HG03432 (cell line): ENCODE measurements at regions not wholly inside any gene's neighbourhood (a gene's known extent, or its start where the extent isn't known, plus 50 kb on each side); places are given as distances from the start of the nearest gene placed in this dataset.

Experiments used
- ATAC-seq: cut with Tn5 transposase; IDR thresholded peaks from one replicate; pipeline ENCODE4 v1.9.1; 2021; ENCODE audit warnings: mild to moderate bottlenecking, moderate library complexity; ENCODE audit not compliant: unreplicated experiment

- no peak for ATAC-seq
These were observed 159.1 kb upstream of the GDF10 start for GRCh38 chr10:47140761-47141348.

DNA sequence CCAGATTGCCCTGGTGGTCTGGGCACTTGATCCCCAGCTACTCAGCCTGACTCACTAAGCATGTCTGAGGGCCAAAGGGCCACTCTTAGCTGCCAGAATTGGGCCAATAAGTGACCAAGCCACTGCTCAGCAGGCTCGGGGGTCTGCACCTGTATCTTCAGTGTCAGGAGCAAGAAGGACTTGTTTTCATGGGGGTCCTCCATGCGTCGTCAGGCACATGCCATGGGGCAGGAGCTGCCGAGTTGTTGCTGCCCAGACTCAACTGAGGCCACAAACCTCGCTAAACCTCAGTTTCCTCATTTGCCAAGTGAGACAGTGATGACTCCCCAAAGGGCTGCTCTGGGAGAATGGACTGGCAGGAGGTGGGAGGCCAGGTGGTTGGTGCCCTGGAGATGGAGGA lies 158.6 kb upstream of the GDF10 start:
- ATAC-seq, result no peak

GRCh38 chr10:47143072-47143471 lies 156.9 kb upstream of the GDF10 start:
- ATAC-seq, result no peak

DNA sequence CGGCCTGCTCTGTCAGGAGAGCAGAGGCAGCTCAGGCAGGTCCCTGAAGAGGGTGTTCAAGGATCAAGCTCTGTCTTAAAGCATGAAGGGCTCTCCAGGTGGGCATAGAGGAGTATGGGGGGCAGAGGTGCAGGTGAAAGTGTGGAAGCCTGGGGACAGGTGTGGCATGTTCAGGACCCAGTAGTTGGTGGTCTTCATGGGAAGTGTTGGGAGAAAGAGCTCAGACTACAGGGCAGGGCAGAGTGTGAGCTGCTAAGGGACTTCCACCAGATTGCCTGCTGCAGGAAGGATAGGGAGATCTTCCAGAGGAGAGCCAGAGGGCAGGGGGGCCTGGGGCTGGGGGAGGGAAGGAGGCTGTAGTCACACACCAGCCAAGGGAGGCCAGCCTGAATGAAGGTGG lies 156.5 kb upstream of the GDF10 start:
- no peak for ATAC-seq

DNA sequence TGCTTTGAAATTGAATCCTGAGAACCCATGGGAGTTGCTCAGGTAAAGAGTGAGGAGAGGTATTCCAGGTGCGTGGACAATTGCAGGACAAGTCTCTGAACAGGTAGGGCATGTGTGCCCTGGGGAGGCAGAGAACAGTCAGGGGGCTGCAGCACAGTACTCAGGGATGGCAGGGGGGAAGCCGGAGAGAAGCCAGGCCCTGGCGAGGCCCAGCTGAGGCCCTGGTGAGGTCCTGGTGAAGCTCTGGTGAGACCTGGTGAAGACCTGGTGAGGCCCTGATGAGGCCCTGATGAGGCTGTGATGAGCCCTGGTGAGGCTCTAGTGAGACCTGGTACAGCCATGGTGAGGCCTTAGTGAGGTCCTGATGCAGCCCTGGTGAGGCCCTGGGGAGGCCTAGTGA lies 155.5 kb upstream of the GDF10 start:
- no peak for ATAC-seq

GRCh38 chr10:47145290-47145934 lies 154.6 kb upstream of the GDF10 start:
- ATAC-seq, result no peak

GRCh38 chr10:47146572-47146971 lies 153.4 kb upstream of the GDF10 start:
- no peak for ATAC-seq

DNA sequence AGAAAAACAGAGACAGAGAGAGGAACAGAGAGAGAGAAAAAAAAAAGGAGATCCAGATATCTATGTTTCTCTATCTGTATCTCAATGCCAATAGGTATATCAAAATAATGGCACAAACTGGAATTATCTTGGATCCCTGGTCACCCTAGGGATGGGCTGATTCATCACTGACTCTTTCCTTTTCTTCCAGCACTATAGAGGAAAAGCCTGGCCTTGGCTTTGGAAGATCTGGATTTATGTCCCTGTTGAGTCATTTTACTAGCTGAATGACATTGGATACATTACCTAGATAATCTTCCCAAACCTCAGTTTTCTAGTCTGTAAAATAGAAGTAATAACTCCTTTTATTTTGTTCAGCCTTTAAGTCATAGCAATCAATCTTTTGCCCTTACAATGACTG lies 152.8 kb upstream of the GDF10 start:
- no peak for ATAC-seq

GRCh38 chr10:47150581-47150980 lies 149.4 kb upstream of the GDF10 start:
- no peak for ATAC-seq

DNA sequence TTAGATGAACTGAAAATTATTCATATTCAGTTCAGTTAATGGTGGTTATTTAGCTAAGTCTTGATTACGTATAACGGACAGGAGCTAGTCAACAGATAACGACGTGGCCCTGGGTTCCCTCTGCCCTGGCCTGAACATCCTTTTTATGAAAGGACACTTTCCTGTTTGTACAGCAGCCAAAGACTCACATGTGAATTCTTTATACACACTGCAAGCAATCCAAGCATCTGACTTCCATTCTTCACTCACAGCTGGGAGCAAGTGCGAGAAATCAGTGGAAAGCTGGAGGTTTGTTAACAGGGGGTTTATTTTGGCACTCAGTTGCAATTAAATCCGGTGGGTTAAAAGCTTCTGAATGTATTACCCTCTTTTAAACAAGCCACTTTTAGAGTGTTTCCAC lies 148.1 kb upstream of the GDF10 start:
- no peak for ATAC-seq

GRCh38 chr10:47152861-47153349 lies 147.1 kb upstream of the GDF10 start:
- peak; percentile 39 for ATAC-seq

DNA sequence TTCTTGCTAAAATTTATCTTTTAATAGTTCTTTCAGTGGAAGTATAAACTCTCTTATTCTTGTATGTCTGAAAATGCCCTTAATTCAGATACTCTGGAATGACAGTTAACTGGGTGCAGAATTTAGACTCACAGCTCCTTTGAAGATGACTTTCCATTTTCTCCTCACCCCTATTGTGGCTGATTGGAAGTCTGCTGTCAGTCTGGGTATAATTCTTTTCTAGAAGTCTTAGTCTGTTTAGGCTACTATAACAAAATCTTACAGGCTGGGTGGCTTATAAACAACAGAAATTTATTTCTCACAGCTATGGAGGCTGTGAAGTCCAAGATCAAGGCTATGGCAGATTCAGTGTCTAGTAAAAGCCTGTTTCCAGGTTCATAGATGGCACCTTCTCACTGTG lies 145.2 kb upstream of the GDF10 start:
- no peak for ATAC-seq

DNA sequence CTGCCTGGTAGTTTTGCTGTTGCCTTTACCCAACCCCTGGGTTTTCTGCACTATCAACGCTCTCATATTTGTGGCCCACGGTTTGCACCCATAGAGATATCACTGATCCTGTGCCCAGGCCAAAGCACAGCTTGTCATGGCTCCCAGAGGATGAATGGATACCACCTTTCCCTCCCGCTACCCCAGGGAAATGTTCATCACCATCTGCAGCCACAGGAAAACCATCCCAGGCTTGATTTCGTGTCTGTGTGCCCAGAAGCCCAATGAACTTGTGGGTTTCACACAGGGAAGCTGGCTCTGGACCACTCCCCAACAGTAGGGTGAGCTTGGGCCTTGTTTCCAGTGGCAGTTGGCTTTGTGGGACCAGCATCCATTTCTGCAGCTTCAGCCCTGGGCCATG lies 143.1 kb upstream of the GDF10 start:
- ATAC-seq, result no peak

DNA sequence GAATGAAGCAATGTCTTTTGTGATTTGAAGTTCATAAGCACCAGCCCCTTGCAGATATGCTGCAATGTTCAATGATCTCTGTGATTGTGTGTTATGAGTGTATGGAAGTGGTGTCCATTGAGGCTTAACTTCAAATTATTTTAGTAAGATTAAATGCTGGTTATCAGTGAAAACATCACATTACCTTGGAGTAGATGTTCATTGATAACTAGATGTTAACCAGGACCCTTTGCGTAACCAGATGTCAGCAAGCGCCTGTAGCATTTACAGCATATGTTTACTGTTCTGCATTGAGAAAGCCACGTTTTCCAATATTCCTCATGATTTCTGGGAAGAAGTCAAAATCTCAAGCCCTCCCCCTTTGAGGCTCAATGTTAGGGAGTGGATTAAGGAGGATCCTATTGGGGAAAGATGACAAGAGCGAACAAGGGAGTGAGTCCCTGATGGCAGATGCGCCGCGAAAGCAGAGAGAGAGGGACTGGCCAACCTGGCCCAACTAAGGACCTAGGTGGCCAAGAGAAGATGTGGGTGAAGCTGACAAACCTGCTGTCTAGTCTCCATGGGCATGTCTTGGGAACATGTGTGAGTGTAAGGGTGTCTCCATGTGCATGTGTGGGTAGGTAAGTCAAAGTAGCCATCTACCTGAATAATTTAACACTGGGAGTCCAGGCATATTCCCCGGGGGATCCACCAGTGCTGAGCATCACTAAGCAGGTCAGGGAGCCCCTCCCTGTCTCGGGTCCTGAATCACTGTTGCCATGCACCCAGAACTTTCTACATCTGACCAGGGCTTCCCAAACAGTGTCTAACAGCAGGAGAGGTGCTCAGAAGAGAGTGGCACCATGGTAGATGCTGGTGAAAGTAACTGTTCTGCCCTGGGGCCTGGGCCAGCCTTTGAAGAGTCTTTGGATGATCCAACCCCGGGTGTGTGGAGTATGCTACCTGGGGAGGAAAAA lies 141.6 kb upstream of the GDF10 start:
- no peak for ATAC-seq

DNA sequence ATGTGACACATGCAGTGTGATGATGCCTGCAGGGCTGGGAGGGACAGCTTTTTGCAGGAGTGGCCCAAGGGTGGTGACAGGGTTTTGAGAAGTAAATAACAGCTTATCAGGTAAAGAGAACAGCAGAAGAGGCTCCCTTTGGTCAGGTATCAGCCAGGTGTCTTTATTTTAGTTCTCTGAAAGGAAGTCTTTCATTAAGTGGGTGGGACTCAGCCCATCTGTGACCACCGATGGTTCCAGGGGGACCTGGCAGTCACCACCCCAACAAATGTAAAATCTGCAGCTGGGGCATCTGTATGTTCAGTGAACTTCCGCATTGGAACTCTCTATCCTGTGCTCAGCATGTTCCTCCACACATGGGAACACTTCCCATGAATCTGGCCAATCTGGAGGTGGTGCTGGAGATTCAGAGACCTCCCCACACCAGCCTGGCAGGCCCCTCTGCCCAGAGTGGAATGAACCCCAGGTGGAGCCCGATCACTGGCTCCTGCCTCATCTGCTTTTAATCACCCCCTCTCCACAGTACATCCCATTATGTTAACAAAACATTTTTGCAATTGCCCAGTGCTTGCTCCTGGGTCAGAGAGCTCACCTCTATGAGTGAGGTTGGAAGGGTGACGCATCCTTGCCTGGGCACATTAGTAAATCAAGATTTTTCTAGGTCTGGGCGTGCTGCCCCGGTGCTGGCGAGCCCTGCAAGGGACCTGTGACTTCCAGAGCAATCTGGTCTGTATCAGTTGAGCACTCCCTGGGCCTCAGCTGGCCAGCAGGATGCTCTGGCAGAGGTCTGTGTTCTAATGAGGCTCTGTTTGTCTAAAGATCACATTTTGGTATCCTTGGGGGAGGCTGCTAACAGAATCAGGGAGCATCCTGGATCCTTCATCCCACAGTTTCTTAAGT lies 140.4 kb upstream of the GDF10 start:
- no peak for ATAC-seq

GRCh38 chr10:47160261-47160908 lies 139.6 kb upstream of the GDF10 start:
- no peak for ATAC-seq

GRCh38 chr10:47160967-47161366 lies 139.0 kb upstream of the GDF10 start:
- no peak for ATAC-seq

- ATAC-seq, result no peak
These were observed 138.5 kb upstream of the GDF10 start for GRCh38 chr10:47161465-47161864.

GRCh38 chr10:47164126-47164799 lies 135.7 kb upstream of the GDF10 start:
- no peak for ATAC-seq

DNA sequence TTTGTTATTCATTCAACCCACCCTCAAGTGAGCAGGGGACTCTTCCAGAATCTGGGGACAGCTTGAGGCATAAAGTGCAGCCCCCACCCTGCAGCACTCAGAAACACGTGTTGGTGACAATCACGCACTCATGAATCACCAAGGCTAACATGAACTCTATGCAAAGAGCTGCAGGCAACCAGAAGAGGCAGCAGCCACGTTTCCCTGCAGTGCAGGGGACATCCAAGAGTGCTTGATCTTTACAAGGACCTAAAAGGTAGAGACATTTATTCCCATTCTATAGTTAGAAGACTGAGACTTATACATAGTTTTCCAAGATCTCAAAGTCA lies 135.2 kb upstream of the GDF10 start:
- no peak for ATAC-seq
